Peyer's patch (tissue), 4 donors: ENCODE measurements at regions not wholly inside any gene's neighbourhood (a gene's known extent, or its start where the extent isn't known, plus 50 kb on each side); places are given as distances from the start of the nearest gene placed in this dataset.

ENCODE experiments used
- CTCF ChIP-seq, 6 experiments: fragments of 450-650 bp in 4 of 6; fragments of 200-600 bp in 2 of 6; sonication (generic) in 1 of 6; IDR thresholded peaks; one replicate each; pipeline ENCODE4 v1.5.1; 2017 to 2019; ENCODE audit warnings: antibody characterized with exemption in 6 of 6, mild to moderate bottlenecking in 3 of 6, moderate library complexity in 1 of 6
- POLR2A ChIP-seq, 2 donors: fragments of 450-650 bp; IDR thresholded peaks; one replicate each; pipeline ENCODE4 v1.5.1; 2017; ENCODE audit warnings: antibody characterized with exemption in 2 of 2, mild to moderate bottlenecking in 2 of 2, moderate library complexity in 2 of 2

- no peak for TF ChIP-seq CTCF (IDR thresholded peaks at IDR 0.05)
- TF ChIP-seq POLR2A (IDR thresholded peaks at IDR 0.05) = no peak
Measured at GRCh38 chr6:10310826-10311225, 104.0 kb downstream of the TFAP2A start.
